BLaER1 (cell line): ENCODE measurements at regions not wholly inside any gene's neighbourhood (a gene's known extent, or its start where the extent isn't known, plus 50 kb on each side); places are given as distances from the start of the nearest gene placed in this dataset.

Experiments
- H3K27ac ChIP-seq: shearing (Covaris generic); formaldehyde crosslinking; 2 replicates; pipeline ENCODE4 v1.8.1; 2022
- H3K27me3 ChIP-seq: shearing (Covaris generic); formaldehyde crosslinking; 2 replicates; pipeline ENCODE4 v1.8.1; 2022
- H3K36me3 ChIP-seq: shearing (Covaris generic); formaldehyde crosslinking; 2 replicates; pipeline ENCODE4 v1.8.1; 2022
- H3K4me1 ChIP-seq: shearing (Covaris generic); formaldehyde crosslinking; 2 replicates; pipeline ENCODE4 v1.8.1; 2022
- H3K4me2 ChIP-seq: shearing (Covaris generic); formaldehyde crosslinking; 2 replicates; pipeline ENCODE4 v1.8.1; 2022
- H3K4me3 ChIP-seq: shearing (Covaris generic); formaldehyde crosslinking; 2 replicates; pipeline ENCODE4 v1.8.1; 2022
- H3K9ac ChIP-seq: shearing (Covaris generic); formaldehyde crosslinking; 2 replicates; pipeline ENCODE4 v1.8.1; 2022
- H3K9me3 ChIP-seq: shearing (Covaris generic); formaldehyde crosslinking; 2 replicates; pipeline ENCODE4 v1.8.1; 2022
- H4K20me1 ChIP-seq: shearing (Covaris generic); formaldehyde crosslinking; 2 replicates; pipeline ENCODE4 v1.8.1; 2022
- Cebpa-rat ChIP-seq: shearing (Covaris generic); IDR thresholded peaks from 2 replicates; pipeline ENCODE4 v1.8.1; 2022

GRCh38 chr7:84248267-84248666, 53.7 kb upstream of the SEMA3A start:
- no peak overlapping the region for H3K4me3 ChIP-seq
- no peaks in the 10 kb centered on the region for H3K27me3 ChIP-seq
- TF ChIP-seq Cebpa-rat = no peak
- H3K9ac ChIP-seq = no peak overlapping the region
- H3K9me3 ChIP-seq = no peaks in the 10 kb centered on the region
- no peaks in the 10 kb centered on the region for H3K4me1 ChIP-seq
- H3K4me2 ChIP-seq = no peak overlapping the region
- no peak overlapping the region for H3K27ac ChIP-seq
- H4K20me1 ChIP-seq = no peaks in the 10 kb centered on the region
- H3K36me3 ChIP-seq = no peaks in the 10 kb centered on the region

DNA sequence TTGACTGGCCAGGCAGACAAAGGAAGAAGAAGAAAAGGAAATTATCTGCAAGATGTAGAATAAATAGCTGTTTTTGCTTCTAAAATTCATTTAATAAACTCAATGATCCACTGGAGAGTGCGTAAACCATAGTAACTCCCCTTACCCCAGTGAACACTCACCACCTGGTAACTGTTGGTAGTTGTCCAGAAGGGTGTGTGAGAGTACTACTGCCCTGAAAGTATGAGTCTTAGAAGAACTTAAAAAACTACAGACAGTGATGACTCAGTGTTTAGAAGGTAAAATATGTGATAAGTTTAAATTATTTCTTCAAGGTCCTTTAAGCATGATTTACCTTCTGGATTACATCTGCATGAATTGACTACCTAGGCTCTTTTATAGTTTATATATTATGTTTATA, 53.0 kb upstream of the SEMA3A start:
- no peaks in the 10 kb centered on the region for H3K4me1 ChIP-seq
- H3K4me2 ChIP-seq = no peak overlapping the region
- H4K20me1 ChIP-seq = no peaks in the 10 kb centered on the region
- no peaks in the 10 kb centered on the region for H3K36me3 ChIP-seq
- H3K9me3 ChIP-seq = no peaks in the 10 kb centered on the region
- H3K4me3 ChIP-seq = no peak overlapping the region
- H3K27ac ChIP-seq = no peak overlapping the region
- no peak for TF ChIP-seq Cebpa-rat
- H3K9ac ChIP-seq = no peak overlapping the region
- no peaks in the 10 kb centered on the region for H3K27me3 ChIP-seq

DNA sequence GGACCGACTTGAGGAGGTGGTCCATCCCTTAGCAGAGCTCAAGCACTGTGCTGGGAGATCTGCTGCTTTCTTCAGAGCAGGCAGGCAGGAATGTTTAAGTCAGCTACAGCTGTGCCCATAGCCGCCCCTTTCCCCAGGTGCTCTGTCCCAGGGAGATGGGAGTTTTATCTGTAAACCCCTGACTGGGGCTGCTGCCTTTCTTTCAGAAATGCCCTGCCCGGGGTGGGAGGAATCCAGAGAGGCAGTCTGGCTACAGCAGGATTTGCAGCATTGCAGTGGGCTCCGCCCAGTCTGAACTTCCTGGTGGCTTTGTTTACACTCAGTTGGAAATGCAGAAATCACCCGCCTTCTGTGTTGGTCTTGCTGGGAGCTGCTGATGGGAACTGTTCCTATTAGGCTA, 51.2 kb upstream of the SEMA3A start:
- no peaks in the 10 kb centered on the region for H4K20me1 ChIP-seq
- no peaks in the 10 kb centered on the region for H3K4me1 ChIP-seq
- H3K9ac ChIP-seq = no peak overlapping the region
- no peak for TF ChIP-seq Cebpa-rat
- H3K27me3 ChIP-seq = no peaks in the 10 kb centered on the region
- H3K27ac ChIP-seq = no peak overlapping the region
- H3K4me3 ChIP-seq = no peak overlapping the region
- no peak overlapping the region for H3K4me2 ChIP-seq
- H3K36me3 ChIP-seq = no peaks in the 10 kb centered on the region
- no peaks in the 10 kb centered on the region for H3K9me3 ChIP-seq
